ENCODE measurements at regions not wholly inside any gene's neighbourhood (a gene's known extent, or its start where the extent isn't known, plus 50 kb on each side); places are given as distances from the start of the nearest gene placed in this dataset.

- TF ChIP-seq, protein P1, sequence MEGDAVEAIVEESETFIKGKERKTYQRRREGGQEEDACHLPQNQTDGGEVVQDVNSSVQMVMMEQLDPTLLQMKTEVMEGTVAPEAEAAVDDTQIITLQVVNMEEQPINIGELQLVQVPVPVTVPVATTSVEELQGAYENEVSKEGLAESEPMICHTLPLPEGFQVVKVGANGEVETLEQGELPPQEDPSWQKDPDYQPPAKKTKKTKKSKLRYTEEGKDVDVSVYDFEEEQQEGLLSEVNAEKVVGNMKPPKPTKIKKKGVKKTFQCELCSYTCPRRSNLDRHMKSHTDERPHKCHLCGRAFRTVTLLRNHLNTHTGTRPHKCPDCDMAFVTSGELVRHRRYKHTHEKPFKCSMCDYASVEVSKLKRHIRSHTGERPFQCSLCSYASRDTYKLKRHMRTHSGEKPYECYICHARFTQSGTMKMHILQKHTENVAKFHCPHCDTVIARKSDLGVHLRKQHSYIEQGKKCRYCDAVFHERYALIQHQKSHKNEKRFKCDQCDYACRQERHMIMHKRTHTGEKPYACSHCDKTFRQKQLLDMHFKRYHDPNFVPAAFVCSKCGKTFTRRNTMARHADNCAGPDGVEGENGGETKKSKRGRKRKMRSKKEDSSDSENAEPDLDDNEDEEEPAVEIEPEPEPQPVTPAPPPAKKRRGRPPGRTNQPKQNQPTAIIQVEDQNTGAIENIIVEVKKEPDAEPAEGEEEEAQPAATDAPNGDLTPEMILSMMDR (IDR thresholded peaks at IDR 0.05; ENCODE audit: low read depth, low read length), result no peak
- TF ChIP-seq EZH2phosphoT487 (IDR thresholded peaks at IDR 0.05; ENCODE audit: low read depth), result no peak
Observed at GRCh38 chr5:38113880-38114279, 144.5 kb upstream of the EGFLAM start.

All from OCI-LY3 (cell line).